Activated naive CD4-positive, alpha-beta T cell treated with anti-CD3 and anti-CD28 coated beads for 36 hours (primary cell): ENCODE measurements at regions not wholly inside any gene's neighbourhood (a gene's known extent, or its start where the extent isn't known, plus 50 kb on each side); places are given as distances from the start of the nearest gene placed in this dataset.

ENCODE experiments used
- CTCF ChIA-PET: fragments of 350-600 bp; sonication (Branson Sonifier 250); formaldehyde crosslinking; loops from one replicate; lab custom pipeline; 2021; ENCODE audit warnings: antibody characterized with exemption; lab: Charles Lee
- DNase-seq: peaks from one replicate; pipeline ENCODE4 v3.0.0-alpha.2; 2020
- H3K27ac Mint-ChIP-seq: one replicate; pipeline ENCODE4 v1.8.0; 2021; ENCODE audit warnings: mild to moderate bottlenecking, mixed read lengths
- H3K27me3 Mint-ChIP-seq: one replicate; pipeline ENCODE4 v1.8.0; 2021; ENCODE audit warnings: low read depth, mixed read lengths
- H3K36me3 Mint-ChIP-seq: one replicate; pipeline ENCODE4 v1.8.0; 2021; ENCODE audit warnings: low read depth, mixed read lengths
- H3K4me1 Mint-ChIP-seq: one replicate; pipeline ENCODE4 v1.8.0; 2021; ENCODE audit warnings: low read depth, mixed read lengths
- H3K4me3 Mint-ChIP-seq: one replicate; pipeline ENCODE4 v1.8.0; 2021; ENCODE audit warnings: mild to moderate bottlenecking, moderate library complexity, mixed read lengths
- H3K9me3 Mint-ChIP-seq: one replicate; pipeline ENCODE4 v1.8.0; 2021; ENCODE audit warnings: mixed read lengths
- intact Hi-C: fragments of 100-400 bp; cut with micrococcal nuclease; formaldehyde crosslinking; loops from one replicate; pipeline ENCODE4 v1.15.1; 2023

DNA sequence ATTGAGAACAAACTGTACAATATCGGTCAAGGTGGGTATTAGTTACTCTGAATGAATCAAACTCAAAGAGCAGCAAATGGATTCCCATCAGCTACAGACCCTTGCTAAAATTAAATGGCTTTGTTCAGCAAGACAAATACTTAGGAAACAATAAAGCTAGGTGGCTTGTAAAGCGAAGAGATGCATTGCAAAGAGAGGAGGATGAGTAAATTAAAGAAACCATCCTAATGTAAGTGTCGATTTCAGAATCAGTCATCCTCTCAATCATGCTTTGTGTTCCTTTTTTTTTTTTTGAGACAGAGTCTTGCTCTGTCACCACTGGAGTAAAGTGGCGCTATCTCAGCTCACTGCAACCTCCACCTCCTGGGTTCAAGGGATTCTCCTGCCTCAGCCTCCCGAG lies 359.2 kb upstream of the ZNF462 start:
- H3K27me3 Mint-ChIP-seq = no peaks in the 10 kb centered on the region

DNA sequence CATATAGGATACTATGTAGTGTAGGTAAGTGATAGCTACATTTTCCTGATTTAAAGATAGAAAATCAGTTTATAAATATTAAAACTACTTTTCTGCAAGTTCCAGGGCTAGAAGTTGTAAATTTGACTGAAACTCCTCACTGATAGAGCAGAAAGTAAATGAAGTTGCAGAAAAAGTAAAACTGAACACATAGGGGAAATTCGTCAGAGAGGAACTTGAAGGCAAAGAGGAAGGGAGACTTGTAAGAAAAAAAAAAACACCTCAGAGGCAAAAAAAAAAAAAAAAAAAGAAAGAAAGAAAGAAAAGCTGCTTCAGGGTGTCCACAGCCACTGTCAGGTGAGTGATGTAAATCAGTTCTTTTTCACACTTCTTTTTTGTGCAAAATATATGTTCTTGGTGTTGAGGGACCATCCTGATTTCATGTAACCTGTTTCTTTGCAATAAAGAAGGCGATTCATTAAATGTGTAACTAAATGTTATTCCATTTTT lies 336.2 kb upstream of the ZNF462 start:
- no peak overlapping the region for H3K27ac Mint-ChIP-seq
- H3K4me1 Mint-ChIP-seq = no peaks in the 10 kb centered on the region
- H3K9me3 Mint-ChIP-seq = peaks cover 16% of the 10 kb centered on the region
- no peaks in the 10 kb centered on the region for H3K36me3 Mint-ChIP-seq
- no peak for DNase-seq
- no peaks in the 10 kb centered on the region for H3K27me3 Mint-ChIP-seq
- H3K4me3 Mint-ChIP-seq = no peak overlapping the region
- CTCF ChIA-PET = no interaction called here
- intact Hi-C loops = no loop called here

More for the DNA sequence above, 359.2 kb upstream of the ZNF462 start:
- intact Hi-C loops = no loop called here
- Mint-ChIP-seq H3K36me3 (no peaks in the 10 kb centered on the region), H3K9me3 (peaks cover 4% of the 10 kb centered on the region), H3K4me1 (no peaks in the 10 kb centered on the region), H3K27ac (no peak overlapping the region), H3K4me3 (no peak overlapping the region)
- DNase-seq = no peak
- CTCF ChIA-PET = interaction anchor here (0.7 kb wide), 1 partner anchor 447 kb away, joined by 3 read pairs; no protein-coding TSS in a partner anchor

DNA sequence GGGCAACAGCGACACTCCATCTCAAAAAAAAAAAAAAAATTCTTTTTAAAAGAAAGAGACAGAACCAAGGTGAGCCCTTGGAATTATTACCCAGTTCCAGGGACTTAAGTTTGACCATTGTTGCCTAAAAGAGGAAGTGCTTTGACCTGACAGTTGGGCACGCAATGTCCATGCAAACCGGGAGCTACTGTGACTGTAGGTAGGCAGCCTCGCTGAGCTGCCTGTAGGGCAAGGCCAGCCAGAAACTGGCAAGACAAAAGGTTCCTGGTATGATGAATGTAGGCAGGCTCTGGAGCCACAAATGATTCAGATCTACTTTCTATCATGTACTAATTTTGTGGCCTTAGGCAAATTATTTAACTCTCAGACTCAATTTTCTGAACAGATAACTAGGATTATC lies 334.8 kb upstream of the ZNF462 start:
- H3K4me3 Mint-ChIP-seq = no peak overlapping the region
- intact Hi-C loops = no loop called here
- no peak overlapping the region for H3K27ac Mint-ChIP-seq
- H3K36me3 Mint-ChIP-seq = no peaks in the 10 kb centered on the region
- CTCF ChIA-PET = no interaction called here
- DNase-seq = no peak
- no peaks in the 10 kb centered on the region for H3K4me1 Mint-ChIP-seq
- no peaks in the 10 kb centered on the region for H3K27me3 Mint-ChIP-seq
- peaks cover 11% of the 10 kb centered on the region for H3K9me3 Mint-ChIP-seq

DNA sequence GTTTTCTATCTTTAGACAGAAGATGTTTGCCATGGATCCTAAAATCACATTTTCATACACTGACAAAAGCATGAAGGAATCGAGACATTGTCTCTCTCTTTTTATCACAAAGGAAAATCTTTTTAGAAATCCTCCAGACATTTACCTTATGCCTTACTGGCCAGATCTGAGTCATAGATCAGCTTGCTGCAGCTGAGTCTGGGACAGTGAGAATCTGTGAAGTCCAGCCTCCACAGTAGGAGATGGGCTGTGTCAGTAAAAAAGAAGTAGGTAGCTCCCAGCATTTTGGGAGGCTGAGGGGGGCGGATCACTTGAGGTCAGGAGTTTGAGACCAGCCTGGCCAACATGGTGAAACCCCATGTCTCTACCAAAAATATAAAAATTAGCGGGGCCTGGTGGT lies 333.4 kb upstream of the ZNF462 start:
- Mint-ChIP-seq H3K4me1 (no peaks in the 10 kb centered on the region), H3K4me3 (no peak overlapping the region), H3K27me3 (no peaks in the 10 kb centered on the region), H3K36me3 (no peaks in the 10 kb centered on the region), H3K9me3 (peaks cover 11% of the 10 kb centered on the region), H3K27ac (no peak overlapping the region)
- DNase-seq = no peak
- CTCF ChIA-PET = no interaction called here
- intact Hi-C loops = no loop called here

DNA sequence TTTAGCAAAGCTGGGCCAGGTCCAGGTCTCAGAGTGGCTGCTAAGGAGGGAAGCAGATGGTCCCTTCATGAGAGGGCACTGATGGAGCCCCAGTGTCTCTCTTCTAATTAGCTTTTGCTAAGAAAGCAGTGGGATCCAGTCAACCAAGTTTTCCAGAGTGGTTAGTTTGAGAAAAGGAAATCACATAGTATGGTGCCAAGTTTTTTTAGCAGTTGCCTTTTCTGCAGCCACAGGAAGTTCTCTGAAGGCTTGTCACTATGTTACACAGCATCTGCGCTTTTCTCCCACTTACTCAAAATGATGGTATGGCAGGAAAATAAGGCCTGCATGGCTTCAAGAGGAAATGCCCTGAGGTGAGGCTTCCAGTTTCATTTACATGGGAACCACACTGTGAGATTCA lies 331.5 kb upstream of the ZNF462 start:
- Mint-ChIP-seq H3K27ac (no peak overlapping the region), H3K4me1 (no peaks in the 10 kb centered on the region), H3K36me3 (no peaks in the 10 kb centered on the region), H3K27me3 (no peaks in the 10 kb centered on the region), H3K9me3 (peaks cover 9% of the 10 kb centered on the region), H3K4me3 (no peak overlapping the region)
- no peak for DNase-seq
- CTCF ChIA-PET = interaction anchor here (0.6 kb wide), 1 partner anchor 623 kb away, joined by 4 read pairs; no protein-coding TSS in a partner anchor
- intact Hi-C loops = no loop called here

DNA sequence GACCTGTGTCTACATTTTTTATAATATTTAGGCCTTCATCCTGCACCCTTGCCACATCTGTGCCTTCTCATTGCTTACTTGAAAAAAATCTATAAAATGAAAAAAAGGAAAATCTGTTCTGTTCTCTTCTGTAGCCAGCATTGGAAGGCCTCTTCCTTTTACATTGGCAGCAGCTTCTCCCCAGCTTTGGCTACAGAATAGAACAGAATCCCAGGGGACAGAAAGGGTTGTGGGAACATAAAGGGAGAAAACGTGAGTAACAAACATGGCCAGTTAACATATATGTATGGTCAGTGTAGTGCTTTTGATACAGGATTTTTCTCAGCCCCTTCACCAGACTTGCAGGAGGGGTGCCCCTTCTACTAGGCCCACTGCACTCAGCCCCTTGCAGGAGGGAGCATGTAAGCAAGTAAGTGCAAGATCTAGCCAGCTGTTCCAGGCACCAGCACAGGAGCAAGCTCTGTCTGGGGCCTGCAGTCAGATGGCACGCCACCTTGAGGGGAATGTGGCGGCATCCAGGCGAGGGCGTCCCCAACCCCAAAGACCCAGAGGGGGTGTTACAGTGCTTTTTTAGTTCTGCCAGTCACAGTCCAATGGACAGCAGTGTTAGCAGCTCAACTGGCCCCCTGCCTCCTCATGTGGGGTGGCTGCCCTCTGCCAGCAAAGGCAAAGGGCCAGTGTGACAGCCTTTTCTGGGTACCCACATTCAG lies 330.5 kb upstream of the ZNF462 start:
- no peak overlapping the region for H3K27ac Mint-ChIP-seq
- intact Hi-C loops = no loop called here
- CTCF ChIA-PET = interaction anchor here (0.6 kb wide), 1 partner anchor 371 kb away, joined by 3 read pairs; no protein-coding TSS in a partner anchor
- no peaks in the 10 kb centered on the region for H3K4me1 Mint-ChIP-seq
- no peak for DNase-seq
- H3K27me3 Mint-ChIP-seq = no peaks in the 10 kb centered on the region
- peaks cover 6% of the 10 kb centered on the region for H3K9me3 Mint-ChIP-seq
- H3K36me3 Mint-ChIP-seq = no peaks in the 10 kb centered on the region
- no peak overlapping the region for H3K4me3 Mint-ChIP-seq

DNA sequence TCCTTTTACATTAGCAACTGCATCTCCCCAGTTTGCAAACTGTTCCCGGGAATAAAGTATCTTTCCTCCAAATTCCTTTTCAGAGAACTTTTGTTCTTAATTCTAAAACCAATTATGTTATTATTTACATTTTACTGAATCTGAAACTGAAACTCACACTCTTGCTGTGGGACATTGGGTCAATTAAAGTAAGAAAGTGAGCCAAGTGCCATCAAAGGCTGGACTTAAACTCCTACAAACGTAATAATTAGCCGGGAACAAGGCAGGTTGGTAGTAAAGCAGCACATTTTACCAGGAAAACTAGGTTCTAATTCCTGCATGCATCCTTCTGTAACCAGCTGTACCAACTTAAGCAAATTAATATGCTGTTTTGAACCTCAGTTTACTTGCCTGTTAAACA lies 328.2 kb upstream of the ZNF462 start:
- H3K27ac Mint-ChIP-seq = no peak overlapping the region
- CTCF ChIA-PET = no interaction called here
- H3K27me3 Mint-ChIP-seq = no peaks in the 10 kb centered on the region
- intact Hi-C loops = no loop called here
- peaks cover 4% of the 10 kb centered on the region for H3K9me3 Mint-ChIP-seq
- no peak overlapping the region for H3K4me3 Mint-ChIP-seq
- no peaks in the 10 kb centered on the region for H3K4me1 Mint-ChIP-seq
- no peaks in the 10 kb centered on the region for H3K36me3 Mint-ChIP-seq
- no peak for DNase-seq

DNA sequence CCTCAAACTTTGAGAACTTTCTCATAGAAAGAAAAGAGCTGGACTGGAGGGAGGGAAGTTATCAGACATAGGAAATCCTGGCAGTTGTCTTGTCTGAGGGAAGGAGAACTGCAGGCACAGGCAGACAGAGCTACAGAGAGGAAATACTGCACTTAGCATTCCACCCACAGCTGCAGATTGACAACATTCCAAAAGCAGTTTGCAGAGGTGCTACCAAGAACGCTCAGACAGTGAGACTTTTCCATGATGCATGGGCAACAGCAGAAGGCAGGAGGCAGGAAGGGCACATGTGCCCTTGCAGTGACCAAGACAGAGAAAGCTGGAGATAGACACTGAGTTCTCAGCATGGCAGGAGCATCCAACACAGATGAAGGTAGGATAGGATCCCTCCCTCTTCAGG lies 327.5 kb upstream of the ZNF462 start:
- CTCF ChIA-PET = no interaction called here
- Mint-ChIP-seq H3K27ac (no peak overlapping the region), H3K4me3 (no peak overlapping the region), H3K27me3 (no peaks in the 10 kb centered on the region), H3K9me3 (peaks cover 2% of the 10 kb centered on the region), H3K4me1 (no peaks in the 10 kb centered on the region), H3K36me3 (no peaks in the 10 kb centered on the region)
- DNase-seq = no peak
- intact Hi-C loops = no loop called here

DNA sequence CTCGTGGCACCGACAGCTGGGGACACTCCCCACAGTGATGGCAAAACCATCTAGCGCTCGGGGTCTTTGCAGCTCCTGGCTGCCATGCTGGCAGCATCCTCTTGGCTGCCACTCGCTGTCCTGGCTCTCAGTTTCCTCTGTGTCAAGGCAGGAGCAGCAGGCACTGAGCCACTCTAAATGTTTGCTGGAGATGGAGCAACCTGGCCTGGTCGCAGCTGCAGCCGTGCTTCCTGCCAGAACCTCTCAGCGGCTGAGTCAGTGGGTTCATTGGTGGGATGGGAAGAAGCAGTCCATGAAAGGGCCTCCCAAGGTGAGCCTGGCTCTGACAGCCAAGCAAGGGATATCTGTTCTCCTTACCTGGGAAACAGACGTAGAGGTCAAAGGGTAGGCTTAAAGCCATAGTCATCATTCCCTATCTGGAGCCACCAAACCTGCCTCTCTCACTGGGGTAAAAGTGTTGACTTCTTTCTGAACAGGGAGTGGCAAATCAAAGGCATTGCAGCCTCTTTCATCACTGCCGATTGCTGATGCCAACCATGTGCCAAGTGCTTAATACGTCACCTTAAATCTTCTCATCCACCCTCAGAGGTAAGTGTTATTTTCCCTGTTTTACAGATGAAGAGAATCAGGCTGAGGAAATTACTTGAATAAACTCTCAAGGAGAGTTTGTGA lies 304.8 kb upstream of the ZNF462 start:
- DNase-seq = no peak
- CTCF ChIA-PET = interaction anchor here (0.6 kb wide), 1 partner anchor 254 kb away, joined by 3 read pairs; no protein-coding TSS in a partner anchor
- Mint-ChIP-seq H3K27ac (no peak overlapping the region), H3K4me1 (no peaks in the 10 kb centered on the region), H3K9me3 (peaks cover 11% of the 10 kb centered on the region), H3K36me3 (no peaks in the 10 kb centered on the region), H3K4me3 (no peak overlapping the region), H3K27me3 (no peaks in the 10 kb centered on the region)
- intact Hi-C loops = no loop called here

DNA sequence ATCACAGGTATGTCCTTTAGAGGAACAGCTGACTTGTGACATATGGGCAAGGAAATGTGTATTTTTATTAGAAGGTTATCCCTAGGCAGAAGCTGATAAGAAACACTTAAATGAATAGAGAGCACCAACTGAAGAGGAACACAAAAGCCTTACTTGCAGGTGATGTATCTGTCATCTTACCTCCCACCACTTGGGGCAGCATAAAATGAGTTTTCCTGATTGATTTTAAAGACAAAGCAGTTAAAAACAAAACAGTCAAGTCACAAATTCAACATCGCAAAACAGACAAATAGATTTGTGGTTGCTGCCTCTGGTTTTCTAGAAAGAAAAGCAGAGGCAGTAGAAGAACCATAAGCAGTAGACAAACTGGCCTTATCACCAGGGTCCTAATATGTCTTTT lies 302.4 kb upstream of the ZNF462 start:
- no peaks in the 10 kb centered on the region for H3K27me3 Mint-ChIP-seq
- H3K9me3 Mint-ChIP-seq = peaks cover 9% of the 10 kb centered on the region
- DNase-seq = no peak
- no peak overlapping the region for H3K4me3 Mint-ChIP-seq
- no peaks in the 10 kb centered on the region for H3K4me1 Mint-ChIP-seq
- intact Hi-C loops = no loop called here
- H3K36me3 Mint-ChIP-seq = no peaks in the 10 kb centered on the region
- CTCF ChIA-PET = no interaction called here
- H3K27ac Mint-ChIP-seq = no peak overlapping the region

DNA sequence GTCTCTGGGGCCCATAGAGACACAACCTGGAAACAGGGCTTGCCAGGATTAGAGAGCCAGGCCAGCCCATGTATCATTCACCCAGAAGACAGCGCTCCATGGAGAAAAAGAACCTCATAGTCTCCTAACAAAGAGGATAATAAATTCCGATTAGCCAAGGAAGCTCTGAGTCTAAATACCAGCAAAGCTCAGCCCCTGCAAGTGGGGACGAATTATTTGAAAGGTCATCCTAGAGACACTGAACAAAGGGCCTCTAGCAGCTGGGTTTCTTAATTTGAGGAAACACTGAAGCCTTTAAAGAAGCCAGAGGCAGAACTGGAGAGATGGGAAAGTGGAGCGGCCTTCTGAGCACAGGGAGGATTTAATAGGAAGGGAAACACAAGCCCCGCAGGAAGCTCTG lies 287.1 kb upstream of the ZNF462 start:
- no peaks in the 10 kb centered on the region for H3K4me1 Mint-ChIP-seq
- CTCF ChIA-PET = no interaction called here
- H3K4me3 Mint-ChIP-seq = no peak overlapping the region
- peaks cover 26% of the 10 kb centered on the region for H3K9me3 Mint-ChIP-seq
- no peaks in the 10 kb centered on the region for H3K36me3 Mint-ChIP-seq
- H3K27me3 Mint-ChIP-seq = no peaks in the 10 kb centered on the region
- intact Hi-C loops = no loop called here
- DNase-seq = no peak
- no peak overlapping the region for H3K27ac Mint-ChIP-seq

DNA sequence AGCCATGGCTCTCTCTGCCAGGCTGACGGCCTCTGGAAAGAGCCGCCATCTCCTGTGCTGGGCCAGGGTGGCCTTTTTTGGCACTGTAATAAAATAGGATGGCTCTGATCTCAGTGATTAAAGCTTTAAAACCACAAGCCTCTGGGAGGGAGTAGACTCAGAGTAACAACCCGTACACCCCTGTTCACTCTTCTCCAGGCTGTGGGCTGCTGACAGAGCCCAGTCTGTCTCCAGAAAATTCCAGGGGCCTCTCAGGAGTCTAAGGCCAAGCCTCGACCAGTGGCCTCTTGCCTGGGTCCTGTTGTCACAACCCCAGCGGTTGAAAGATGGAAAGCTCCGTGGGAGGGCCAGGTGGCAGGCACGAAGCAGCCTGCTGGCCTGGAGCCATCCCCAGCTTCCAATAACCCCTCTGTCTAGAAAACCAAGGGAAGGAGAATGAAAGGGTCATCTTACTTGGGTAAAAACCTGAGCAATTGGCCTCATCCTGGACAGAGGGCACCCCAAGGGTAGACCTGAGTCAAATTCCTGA lies 286.7 kb upstream of the ZNF462 start:
- no peak overlapping the region for H3K4me3 Mint-ChIP-seq
- H3K4me1 Mint-ChIP-seq = no peaks in the 10 kb centered on the region
- H3K36me3 Mint-ChIP-seq = no peaks in the 10 kb centered on the region
- DNase-seq = no peak
- H3K9me3 Mint-ChIP-seq = peaks cover 22% of the 10 kb centered on the region
- CTCF ChIA-PET = no interaction called here
- no peaks in the 10 kb centered on the region for H3K27me3 Mint-ChIP-seq
- intact Hi-C loops = no loop called here
- H3K27ac Mint-ChIP-seq = no peak overlapping the region

DNA sequence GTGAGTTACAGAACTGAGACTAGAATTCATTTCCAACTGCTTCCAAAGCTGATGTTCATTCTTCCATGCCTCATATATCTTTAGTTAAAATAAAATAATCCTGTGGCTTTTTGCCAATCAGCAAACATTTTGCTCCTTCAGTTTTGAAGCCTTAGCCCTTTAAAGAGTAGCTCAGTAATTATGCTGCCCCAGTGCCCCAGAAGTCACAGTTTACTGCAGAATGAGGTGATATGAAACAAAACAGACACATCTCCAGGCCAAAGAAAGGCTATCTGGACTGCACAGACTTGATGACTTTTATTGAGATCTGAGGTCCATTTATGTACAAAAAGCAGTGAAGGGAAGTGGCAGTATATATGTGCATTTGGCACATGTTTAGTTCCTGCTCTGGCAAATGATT lies 285.8 kb upstream of the ZNF462 start:
- H3K27ac Mint-ChIP-seq = no peak overlapping the region
- H3K27me3 Mint-ChIP-seq = no peaks in the 10 kb centered on the region
- H3K9me3 Mint-ChIP-seq = peaks cover 19% of the 10 kb centered on the region
- no peaks in the 10 kb centered on the region for H3K4me1 Mint-ChIP-seq
- CTCF ChIA-PET = no interaction called here
- H3K36me3 Mint-ChIP-seq = no peaks in the 10 kb centered on the region
- H3K4me3 Mint-ChIP-seq = no peak overlapping the region
- DNase-seq = no peak
- intact Hi-C loops = no loop called here
